Coronary artery (tissue), 2 donors: ENCODE measurements at regions not wholly inside any gene's neighbourhood (a gene's known extent, or its start where the extent isn't known, plus 50 kb on each side); places are given as distances from the start of the nearest gene placed in this dataset.

Source experiments
- DNase-seq: peaks from one replicate; pipeline ENCODE4 v3.0.0-alpha.2; 2017; ENCODE audit warnings: low spot score
- H3K27ac ChIP-seq, 2 donors: fragments of 200-600 bp; sonication (generic); one replicate each; pipeline ENCODE4 v1.5.1; 2016 to 2019
- H3K4me3 ChIP-seq: fragments of 200-600 bp; sonication (generic); 2 replicates; pipeline ENCODE4 v1.5.1; 2016; ENCODE audit warnings: mild to moderate bottlenecking, moderate library complexity
- CTCF ChIP-seq: fragments of 200-600 bp; sonication (generic); IDR thresholded peaks from one replicate; pipeline ENCODE4 v1.5.1; 2019; ENCODE audit warnings: antibody characterized with exemption

- no peak overlapping the region for H3K4me3 ChIP-seq
- no peak overlapping the region for H3K27ac ChIP-seq
- no peak for TF ChIP-seq CTCF
- no peak for DNase-seq
Measured at GRCh38 chr6:166075925-166076324, 91.7 kb downstream of the TBXT start.

GRCh38 chr6:166075186-166075585 lies 92.5 kb downstream of the TBXT start:
- Histone ChIP-seq H3K4me3 (no peak overlapping the region), H3K27ac (no peak overlapping the region)
- no peak for TF ChIP-seq CTCF
- DNase-seq: no peak

- DNase-seq: no peak
- no peak for TF ChIP-seq CTCF
- H3K27ac ChIP-seq: no peak overlapping the region
- H3K4me3 ChIP-seq: no peak overlapping the region
Measured at GRCh38 chr6:166073082-166073481, 94.6 kb downstream of the TBXT start.

- DNase-seq: no peak
- no peak for TF ChIP-seq CTCF
- H3K27ac ChIP-seq: no peak overlapping the region
- no peak overlapping the region for H3K4me3 ChIP-seq
Measured at GRCh38 chr6:166068768-166069167, 98.9 kb downstream of the TBXT start.

- Histone ChIP-seq H3K27ac (no peak overlapping the region), H3K4me3 (no peak overlapping the region)
- no peak for DNase-seq
- no peak for TF ChIP-seq CTCF
Measured at GRCh38 chr6:166058064-166058739, 109.4 kb downstream of the TBXT start.

GRCh38 chr6:166057431-166057830 lies 110.2 kb downstream of the TBXT start:
- DNase-seq: no peak
- Histone ChIP-seq H3K27ac (no peak overlapping the region), H3K4me3 (no peak overlapping the region)
- no peak for TF ChIP-seq CTCF

- no peak overlapping the region for H3K27ac ChIP-seq
- no peak for DNase-seq
- TF ChIP-seq CTCF: no peak
Measured at GRCh38 chr6:166056637-166057036, 111.0 kb downstream of the TBXT start.

More at GRCh38 chr6:166056637-166057036, 111.0 kb downstream of the TBXT start:
- H3K4me3 ChIP-seq: no peak overlapping the region
